Neural cell (in vitro differentiated cells): ENCODE measurements at regions not wholly inside any gene's neighbourhood (a gene's known extent, or its start where the extent isn't known, plus 50 kb on each side); places are given as distances from the start of the nearest gene placed in this dataset.

ENCODE experiments used
- CTCF ChIP-seq: fragments of 450-650 bp; IDR thresholded peaks from 2 replicates; pipeline ENCODE4 v1.5.1; 2014; ENCODE audit warnings: antibody characterized with exemption, mild to moderate bottlenecking, moderate library complexity; ENCODE audit not compliant: poor library complexity, severe bottlenecking
- EP300 ChIP-seq: fragments of 450-650 bp; conservative IDR thresholded peaks from 2 replicates; pipeline ENCODE4 v1.6.1; 2014; ENCODE audit warnings: antibody characterized with exemption, mild to moderate bottlenecking, moderate library complexity; ENCODE audit not compliant: poor library complexity, severe bottlenecking
- EZH2 ChIP-seq: fragments of 200-600, 300-800 bp; shearing (Covaris generic), sonication (generic); IDR thresholded peaks from 2 replicates; pipeline ENCODE4 v1.6.1; 2014; ENCODE audit warnings: antibody characterized with exemption, low read length, borderline replicate concordance, mild to moderate bottlenecking; ENCODE audit not compliant: insufficient read depth, poor library complexity, severe bottlenecking
- MXI1 ChIP-seq: fragments of 450-650 bp; conservative IDR thresholded peaks from 2 replicates; pipeline ENCODE4 v1.6.1; 2014; ENCODE audit warnings: antibody characterized with exemption, mild to moderate bottlenecking; ENCODE audit not compliant: poor library complexity, severe bottlenecking
- POLR2AphosphoS5 ChIP-seq: IDR thresholded peaks from 2 replicates; pipeline ENCODE4 v1.6.1; 2012
- RAD21 ChIP-seq: fragments of 450-650 bp; conservative IDR thresholded peaks from 2 replicates; pipeline ENCODE4 v1.6.1; 2014; ENCODE audit warnings: antibody characterized with exemption, mild to moderate bottlenecking, moderate library complexity
- REST ChIP-seq: IDR thresholded peaks from 2 replicates; pipeline ENCODE4 v1.6.1; 2012; ENCODE audit warnings: borderline replicate concordance
- SMC3 ChIP-seq: fragments of 450-650 bp; conservative IDR thresholded peaks from 2 replicates; pipeline ENCODE4 v1.6.1; 2014; ENCODE audit warnings: antibody characterized with exemption, mild to moderate bottlenecking, moderate library complexity; ENCODE audit not compliant: poor library complexity
- TAF1 ChIP-seq: IDR thresholded peaks from 2 replicates; pipeline ENCODE4 v1.6.1; 2012; ENCODE audit warnings: low read depth

DNA sequence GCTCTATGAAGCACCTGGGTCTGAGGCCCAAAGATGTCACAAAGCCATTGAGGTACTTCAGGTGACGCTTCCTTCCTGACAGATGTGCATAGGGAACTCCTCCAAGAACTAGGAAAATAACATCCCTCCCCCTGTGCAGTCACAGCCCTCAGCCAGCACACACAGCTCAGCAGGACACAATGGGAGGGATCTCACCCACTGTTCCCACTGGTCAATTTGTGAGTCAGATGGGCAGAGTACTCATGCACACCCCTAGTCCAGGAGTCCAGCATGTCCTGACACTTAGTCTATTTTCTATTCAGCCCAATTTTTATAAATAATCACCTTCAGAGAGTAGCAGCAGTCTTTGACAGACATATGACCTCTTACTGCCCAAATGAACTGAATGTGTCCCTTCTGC, 60.7 kb upstream of the PFKP start:
- no peak for TF ChIP-seq EP300
- no peak for TF ChIP-seq CTCF
- TF ChIP-seq REST, result no peak
- no peak for TF ChIP-seq SMC3
- TF ChIP-seq TAF1, result no peak
- no peak for TF ChIP-seq POLR2AphosphoS5
- TF ChIP-seq MXI1, result no peak
- no peak for TF ChIP-seq EZH2
- no peak for TF ChIP-seq RAD21
